ENCODE measurements at regions not wholly inside any gene's neighbourhood (a gene's known extent, or its start where the extent isn't known, plus 50 kb on each side); places are given as distances from the start of the nearest gene placed in this dataset.

GRCh38 chr22:42207918-42208317 lies 62.5 kb downstream of the TCF20 start:
- DNase-seq (no peak), ATAC-seq (no peak)
- intact Hi-C loops (cut with DNase I): no loop called here
- Histone ChIP-seq H3K4me3 (no peak overlapping the region), H3K9me3 (no peaks in the 10 kb centered on the region), H3K36me3 (replicated peaks in 1 of 2; ENCODE audit: insufficient read depth in 1 of 2, low read depth in 2 of 2) (no peaks in the 10 kb centered on the region), H3K27ac (no peak overlapping the region), H3K27me3 (no peaks in the 10 kb centered on the region), H3K4me1 (no peaks in the 10 kb centered on the region)
- WGBS, 2 donors: 69 to 80% methylated on average over 4 of the region's 4 CpGs
- TF ChIP-seq POLR2A (IDR thresholded peaks at IDR 0.05) (no peak), CTCF (IDR thresholded peaks at IDR 0.05) (no peak)

GRCh38 chr22:42203609-42204008 lies 66.8 kb downstream of the TCF20 start:
- Histone ChIP-seq H3K27me3 (no peaks in the 10 kb centered on the region), H3K36me3 (replicated peaks in 1 of 2; ENCODE audit: insufficient read depth in 1 of 2, low read depth in 2 of 2) (no peaks in the 10 kb centered on the region), H3K9me3 (no peaks in the 10 kb centered on the region), H3K4me3 (no peak overlapping the region), H3K27ac (no peak overlapping the region), H3K4me1 (no peaks in the 10 kb centered on the region)
- intact Hi-C loops (cut with DNase I): no loop called here
- no peak for TF ChIP-seq CTCF (IDR thresholded peaks at IDR 0.05)
- no peak for TF ChIP-seq POLR2A (IDR thresholded peaks at IDR 0.05)
- 95 to 98% methylated on average over 2 of the region's 2 CpGs for WGBS, 2 donors
- DNase-seq (no peak), ATAC-seq (no peak)

- TF ChIP-seq POLR2A (IDR thresholded peaks at IDR 0.05): no peak
- TF ChIP-seq CTCF (IDR thresholded peaks at IDR 0.05): no peak
- Histone ChIP-seq H3K4me3 (no peak overlapping the region), H3K27ac (no peak overlapping the region), H3K9me3 (no peaks in the 10 kb centered on the region), H3K27me3 (no peaks in the 10 kb centered on the region), H3K4me1 (no peaks in the 10 kb centered on the region), H3K36me3 (replicated peaks in 1 of 2; ENCODE audit: insufficient read depth in 1 of 2, low read depth in 2 of 2) (no peaks in the 10 kb centered on the region)
- DNase-seq (no peak), ATAC-seq (no peak)
- 77 to 92% methylated on average over 6 of the region's 6 CpGs for WGBS, 2 donors
- intact Hi-C loops (cut with DNase I): no loop called here
These were observed 67.8 kb downstream of the TCF20 start for GRCh38 chr22:42202669-42203068.

GRCh38 chr22:42202048-42202447 lies 68.4 kb downstream of the TCF20 start:
- Histone ChIP-seq H3K9me3 (no peaks in the 10 kb centered on the region), H3K36me3 (replicated peaks in 1 of 2; ENCODE audit: insufficient read depth in 1 of 2, low read depth in 2 of 2) (no peaks in the 10 kb centered on the region), H3K27ac (no peak overlapping the region), H3K27me3 (no peaks in the 10 kb centered on the region), H3K4me1 (no peaks in the 10 kb centered on the region), H3K4me3 (no peak overlapping the region)
- intact Hi-C loops (cut with DNase I): no loop called here
- no peak for TF ChIP-seq CTCF (IDR thresholded peaks at IDR 0.05)
- ATAC-seq: no peak
- 69 to 77% methylated on average over 1 of the region's 1 CpG for WGBS, 2 donors
- no peak for DNase-seq

- 95 to 98% methylated on average over 5 of the region's 5 CpGs for WGBS, 2 donors
- DNase-seq: no peak
- Histone ChIP-seq H3K9me3 (no peaks in the 10 kb centered on the region), H3K27me3 (no peaks in the 10 kb centered on the region), H3K4me3 (no peak overlapping the region), H3K36me3 (replicated peaks in 1 of 2; ENCODE audit: insufficient read depth in 1 of 2, low read depth in 2 of 2) (no peaks in the 10 kb centered on the region), H3K27ac (no peak overlapping the region), H3K4me1 (no peaks in the 10 kb centered on the region)
- no peak for ATAC-seq
- intact Hi-C loops (cut with DNase I): no loop called here
- TF ChIP-seq POLR2A (IDR thresholded peaks at IDR 0.05): no peak
- no peak for TF ChIP-seq CTCF (IDR thresholded peaks at IDR 0.05)
These were observed 68.4 kb upstream of the CYP2D6 start for GRCh38 chr22:42199025-42199424.

Measured in body of pancreas (tissue), 4 donors.